OCI-LY1 (cell line): ENCODE measurements at regions not wholly inside any gene's neighbourhood (a gene's known extent, or its start where the extent isn't known, plus 50 kb on each side); places are given as distances from the start of the nearest gene placed in this dataset.

Experiments used
- H2AFZ ChIP-seq: fragments of 200-600 bp; sonication (generic), shearing (Covaris generic); 2 replicates; pipeline ENCODE4 v1.6.0; 2014; ENCODE audit warnings: antibody characterized with exemption, mild to moderate bottlenecking, low read length
- H3F3A ChIP-seq: fragments of 200-600 bp; sonication (generic), shearing (Covaris generic); 2 replicates; pipeline ENCODE4 v1.6.0; 2014; ENCODE audit warnings: mild to moderate bottlenecking, antibody characterized with exemption, low read length, moderate library complexity; ENCODE audit not compliant: insufficient read depth
- H3K27ac ChIP-seq: fragments of 200-600 bp; sonication (generic); 2 replicates; pipeline ENCODE4 v1.5.1; 2014; ENCODE audit warnings: low read length, mixed run types, mild to moderate bottlenecking, low read depth; ENCODE audit not compliant: poor library complexity, severe bottlenecking
- H3K27me3 ChIP-seq: fragments of 200-600 bp; sonication (generic); 2 replicates; pipeline ENCODE4 v1.6.0; 2014; ENCODE audit warnings: antibody characterized with exemption, mild to moderate bottlenecking, low read length, moderate library complexity; ENCODE audit not compliant: insufficient read depth
- H3K36me3 ChIP-seq: fragments of 200-600 bp; sonication (generic); 2 replicates; pipeline ENCODE4 v1.6.1; 2014; ENCODE audit warnings: mild to moderate bottlenecking, antibody characterized with exemption, low read length, moderate library complexity, mixed read lengths; ENCODE audit not compliant: insufficient read depth
- H3K4me1 ChIP-seq: fragments of 200-600 bp; sonication (generic); 2 replicates; pipeline ENCODE4 v1.5.1; 2014; ENCODE audit warnings: mild to moderate bottlenecking, low read length, moderate library complexity; ENCODE audit not compliant: insufficient read depth, severe bottlenecking
- H3K4me2 ChIP-seq: fragments of 200-600 bp; sonication (generic), shearing (Covaris generic); 2 replicates; pipeline ENCODE4 v1.6.1; 2014; ENCODE audit warnings: low read length
- H3K4me3 ChIP-seq: fragments of 200-600 bp; sonication (generic); 2 replicates; pipeline ENCODE4 v1.5.1; 2014; ENCODE audit warnings: low read length, low read depth, mild to moderate bottlenecking, mixed read lengths; ENCODE audit not compliant: poor library complexity, severe bottlenecking
- H3K79me2 ChIP-seq: fragments of 200-600 bp; shearing (Covaris generic); 2 replicates; pipeline ENCODE4 v1.6.1; 2016; ENCODE audit warnings: mixed run types, low read length, mixed read lengths; ENCODE audit not compliant: insufficient read depth
- H3K9ac ChIP-seq: fragments of 200-600 bp; sonication (generic), shearing (Covaris generic); 2 replicates; pipeline ENCODE4 v1.6.1; 2014; ENCODE audit warnings: mild to moderate bottlenecking, low read length, mixed read lengths
- H3K9me2 ChIP-seq: fragments of 200-600 bp; sonication (generic), shearing (Covaris generic); 2 replicates; pipeline ENCODE4 v1.6.1; 2014; ENCODE audit warnings: low read depth, mild to moderate bottlenecking, low read length, mixed read lengths
- H3K9me3 ChIP-seq: fragments of 200-600 bp; shearing (Covaris generic); 2 replicates; pipeline ENCODE4 v1.6.1; 2014; ENCODE audit warnings: low read length, mixed read lengths
- H4K20me1 ChIP-seq: fragments of 200-600 bp; sonication (generic), shearing (Covaris generic); 2 replicates; pipeline ENCODE4 v1.6.0; 2016; ENCODE audit warnings: mild to moderate bottlenecking, low read length; ENCODE audit not compliant: insufficient read depth
- EZH2 ChIP-seq: fragments of 200-600 bp; sonication (generic), shearing (Covaris generic); IDR thresholded peaks from 2 replicates; pipeline ENCODE4 v1.8.0; 2017; ENCODE audit warnings: borderline replicate concordance, mixed run types, mild to moderate bottlenecking, antibody characterized with exemption, low read length, moderate library complexity, mixed read lengths
- TF ChIP-seq, protein P1 (sequence below): fragments of 200-600 bp; sonication (generic), shearing (Covaris generic); IDR thresholded peaks from 2 replicates; pipeline ENCODE4 v1.5.1; 2017; ENCODE audit warnings: mild to moderate bottlenecking, antibody characterized with exemption, low read length, moderate library complexity, mixed read lengths

DNA sequence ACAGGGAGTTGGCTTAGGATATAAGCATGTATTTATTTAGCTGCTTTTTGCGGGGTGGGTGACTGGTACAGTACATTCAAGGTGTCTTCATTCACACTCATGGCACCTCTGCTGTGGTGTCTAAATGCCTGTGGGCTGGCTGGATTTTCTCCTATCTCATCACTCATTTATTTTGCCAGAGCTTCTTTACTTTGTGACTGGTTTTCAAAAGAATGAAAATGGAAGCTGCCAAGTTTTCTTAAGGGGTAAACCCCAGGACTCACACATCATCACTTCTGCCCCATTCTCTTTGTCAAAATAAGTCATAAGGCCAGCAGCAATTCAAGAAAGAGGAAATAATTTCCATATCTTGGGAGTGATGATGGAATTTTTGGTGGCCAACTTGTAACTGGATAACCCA lies 493.4 kb upstream of the ALCAM start:
- Histone ChIP-seq H3K4me2 (no peak overlapping the region), H3K79me2 (no peaks in the 10 kb centered on the region), H3K4me1 (peaks cover 12% of the 10 kb centered on the region), H3F3A (no peaks in the 10 kb centered on the region), H3K9me2 (no peaks in the 10 kb centered on the region), H3K27me3 (no peaks in the 10 kb centered on the region), H3K36me3 (no peaks in the 10 kb centered on the region), H2AFZ (no peak overlapping the region), H3K4me3 (no peak overlapping the region), H3K9me3 (no peaks in the 10 kb centered on the region), H3K27ac (no peak overlapping the region), H3K9ac (no peak overlapping the region), H4K20me1 (no peaks in the 10 kb centered on the region)
- TF ChIP-seq EZH2: no peak
- TF ChIP-seq, protein P1, sequence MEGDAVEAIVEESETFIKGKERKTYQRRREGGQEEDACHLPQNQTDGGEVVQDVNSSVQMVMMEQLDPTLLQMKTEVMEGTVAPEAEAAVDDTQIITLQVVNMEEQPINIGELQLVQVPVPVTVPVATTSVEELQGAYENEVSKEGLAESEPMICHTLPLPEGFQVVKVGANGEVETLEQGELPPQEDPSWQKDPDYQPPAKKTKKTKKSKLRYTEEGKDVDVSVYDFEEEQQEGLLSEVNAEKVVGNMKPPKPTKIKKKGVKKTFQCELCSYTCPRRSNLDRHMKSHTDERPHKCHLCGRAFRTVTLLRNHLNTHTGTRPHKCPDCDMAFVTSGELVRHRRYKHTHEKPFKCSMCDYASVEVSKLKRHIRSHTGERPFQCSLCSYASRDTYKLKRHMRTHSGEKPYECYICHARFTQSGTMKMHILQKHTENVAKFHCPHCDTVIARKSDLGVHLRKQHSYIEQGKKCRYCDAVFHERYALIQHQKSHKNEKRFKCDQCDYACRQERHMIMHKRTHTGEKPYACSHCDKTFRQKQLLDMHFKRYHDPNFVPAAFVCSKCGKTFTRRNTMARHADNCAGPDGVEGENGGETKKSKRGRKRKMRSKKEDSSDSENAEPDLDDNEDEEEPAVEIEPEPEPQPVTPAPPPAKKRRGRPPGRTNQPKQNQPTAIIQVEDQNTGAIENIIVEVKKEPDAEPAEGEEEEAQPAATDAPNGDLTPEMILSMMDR: no peak

DNA sequence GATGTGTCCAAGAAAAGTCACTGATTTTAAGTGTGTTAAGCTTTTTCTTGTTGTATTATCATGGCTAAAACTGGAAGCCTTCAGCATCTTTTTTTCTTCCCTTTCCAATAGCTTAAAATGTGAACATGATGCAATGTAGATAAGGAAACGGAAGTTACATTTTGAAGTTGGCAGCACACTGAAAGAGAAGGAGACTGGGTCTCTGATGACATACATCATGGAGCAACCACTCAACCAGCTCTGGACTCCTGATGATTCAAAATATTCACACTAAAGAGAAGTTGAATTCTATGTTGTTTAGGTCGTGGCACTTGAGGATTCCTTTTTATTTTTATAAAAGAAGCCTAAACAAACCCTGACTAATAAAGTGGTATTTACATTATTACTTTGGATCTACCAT lies 488.3 kb upstream of the ALCAM start:
- H3K9ac ChIP-seq: no peak overlapping the region
- TF ChIP-seq, protein P1: no peak
- TF ChIP-seq EZH2: no peak
- H3K79me2 ChIP-seq: no peaks in the 10 kb centered on the region
- H2AFZ ChIP-seq: no peak overlapping the region
- no peaks in the 10 kb centered on the region for H4K20me1 ChIP-seq
- no peaks in the 10 kb centered on the region for H3F3A ChIP-seq
- no peaks in the 10 kb centered on the region for H3K4me1 ChIP-seq
- H3K9me2 ChIP-seq: no peaks in the 10 kb centered on the region
- H3K4me3 ChIP-seq: no peak overlapping the region
- no peak overlapping the region for H3K27ac ChIP-seq
- H3K27me3 ChIP-seq: no peaks in the 10 kb centered on the region
- no peaks in the 10 kb centered on the region for H3K36me3 ChIP-seq
- no peak overlapping the region for H3K4me2 ChIP-seq
- no peaks in the 10 kb centered on the region for H3K9me3 ChIP-seq

DNA sequence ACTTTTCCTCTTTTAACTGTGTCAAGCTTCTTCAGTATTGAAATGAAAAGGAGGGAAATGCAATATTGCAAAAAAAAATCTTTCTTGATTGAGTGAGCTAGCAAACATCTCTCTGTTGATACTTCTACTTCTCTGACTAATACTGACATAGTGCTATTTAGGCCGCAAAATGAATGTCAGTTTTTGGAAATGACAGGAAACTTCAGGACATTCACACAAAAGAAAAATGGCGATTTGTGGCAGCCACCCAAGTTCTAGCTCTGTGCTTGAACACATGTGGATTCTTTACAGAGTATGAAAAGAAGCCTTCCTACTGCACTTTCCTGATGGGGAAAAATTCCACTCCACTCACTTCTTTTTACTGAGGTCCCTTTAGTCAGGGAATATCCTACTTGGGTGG lies 486.8 kb upstream of the ALCAM start:
- H3K4me3 ChIP-seq: no peak overlapping the region
- no peak overlapping the region for H3K9ac ChIP-seq
- H2AFZ ChIP-seq: no peak overlapping the region
- no peaks in the 10 kb centered on the region for H3K27me3 ChIP-seq
- H3K36me3 ChIP-seq: no peaks in the 10 kb centered on the region
- no peaks in the 10 kb centered on the region for H3K9me2 ChIP-seq
- no peaks in the 10 kb centered on the region for H3F3A ChIP-seq
- H3K9me3 ChIP-seq: no peaks in the 10 kb centered on the region
- H3K79me2 ChIP-seq: no peaks in the 10 kb centered on the region
- no peak overlapping the region for H3K4me2 ChIP-seq
- no peaks in the 10 kb centered on the region for H3K4me1 ChIP-seq
- no peaks in the 10 kb centered on the region for H4K20me1 ChIP-seq
- no peak for TF ChIP-seq EZH2
- TF ChIP-seq, protein P1: no peak
- H3K27ac ChIP-seq: no peak overlapping the region
